Calu3 (cell line): ENCODE measurements at regions not wholly inside any gene's neighbourhood (a gene's known extent, or its start where the extent isn't known, plus 50 kb on each side); places are given as distances from the start of the nearest gene placed in this dataset.

Experiments
- BruUV-seq: library from RNA; stranded (reverse); fragments of 400-500 nt; replicated peaks from 2 replicates; lab custom pipeline; 2021; lab: Mats Ljungman, UMichigan
- CTCF ChIA-PET: fragments of 300-600 bp; sonication (Branson Sonifier 250); formaldehyde crosslinking; loops from one replicate; lab custom pipeline; 2022; ENCODE audit warnings: antibody characterized with exemption; lab: Charles Lee
- DNase-seq: peaks from one replicate; pipeline ENCODE4 v3.0.0; 2022
- H3K27ac Mint-ChIP-seq: one replicate; pipeline ENCODE4 v1.8.0; 2022; ENCODE audit warnings: mixed read lengths; ENCODE audit not compliant: unreplicated experiment
- H3K27me3 Mint-ChIP-seq: one replicate; pipeline ENCODE4 v1.8.0; 2022; ENCODE audit warnings: mixed read lengths; ENCODE audit not compliant: unreplicated experiment
- H3K36me3 Mint-ChIP-seq: one replicate; pipeline ENCODE4 v1.8.0; 2022; ENCODE audit warnings: mild to moderate bottlenecking, moderate library complexity, mixed read lengths; ENCODE audit not compliant: insufficient read depth, unreplicated experiment
- H3K4me1 Mint-ChIP-seq: one replicate; pipeline ENCODE4 v1.8.0; 2022; ENCODE audit warnings: mild to moderate bottlenecking, low read depth, mixed read lengths; ENCODE audit not compliant: unreplicated experiment
- H3K4me3 Mint-ChIP-seq: one replicate; pipeline ENCODE4 v1.8.0; 2022; ENCODE audit warnings: mild to moderate bottlenecking, low read depth, moderate library complexity, mixed read lengths; ENCODE audit not compliant: unreplicated experiment
- H3K9me3 Mint-ChIP-seq: one replicate; pipeline ENCODE4 v1.8.0; 2022; ENCODE audit warnings: low read depth, mixed read lengths; ENCODE audit not compliant: unreplicated experiment
- CTCF ChIP-seq: fragments of 200-600 bp; IDR thresholded peaks from one replicate; pipeline ENCODE4 v1.8.0; 2022; ENCODE audit warnings: antibody characterized with exemption; ENCODE audit not compliant: unreplicated experiment
- intact Hi-C: fragments of 100-400 bp; cut with micrococcal nuclease; formaldehyde crosslinking; loops from one replicate; pipeline ENCODE4 v1.10.0; 2022; ENCODE audit not compliant: unreplicated experiment

- TF ChIP-seq CTCF: no peak
- BruUV-seq: no TSS peak
- Mint-ChIP-seq H3K27ac (no peak overlapping the region), H3K27me3 (no peaks in the 10 kb centered on the region), H3K9me3 (peaks cover 11% of the 10 kb centered on the region), H3K36me3 (no peaks in the 10 kb centered on the region), H3K4me1 (no peaks in the 10 kb centered on the region), H3K4me3 (no peak overlapping the region)
- intact Hi-C loops: no loop called here
- no peak for DNase-seq
- CTCF ChIA-PET: no interaction called here
Measured at GRCh38 chr7:153590571-153590970, 461.6 kb upstream of the DPP6 start.

- no TSS peak for BruUV-seq
Measured at GRCh38 chr7:153607354-153607753, 444.8 kb upstream of the DPP6 start.

GRCh38 chr7:153616711-153617325 lies 435.4 kb upstream of the DPP6 start:
- Mint-ChIP-seq H3K4me3 (no peak overlapping the region), H3K36me3 (no peaks in the 10 kb centered on the region), H3K9me3 (peaks cover 9% of the 10 kb centered on the region), H3K27ac (no peak overlapping the region), H3K4me1 (no peaks in the 10 kb centered on the region), H3K27me3 (no peaks in the 10 kb centered on the region)
- no peak for DNase-seq
- intact Hi-C loops: no loop called here
- no TSS peak for BruUV-seq
- CTCF ChIA-PET: no interaction called here
- TF ChIP-seq CTCF: no peak

More at GRCh38 chr7:153607354-153607753, 444.8 kb upstream of the DPP6 start:
- no peak overlapping the region for H3K4me3 Mint-ChIP-seq
- no peaks in the 10 kb centered on the region for H3K4me1 Mint-ChIP-seq
- CTCF ChIA-PET: no interaction called here
- intact Hi-C loops: no loop called here
- no peak overlapping the region for H3K27ac Mint-ChIP-seq
- no peaks in the 10 kb centered on the region for H3K27me3 Mint-ChIP-seq
- H3K9me3 Mint-ChIP-seq: peaks cover 24% of the 10 kb centered on the region
- DNase-seq: no peak
- TF ChIP-seq CTCF: no peak
- no peaks in the 10 kb centered on the region for H3K36me3 Mint-ChIP-seq

- no peak for TF ChIP-seq CTCF
- H3K4me1 Mint-ChIP-seq: no peaks in the 10 kb centered on the region
- no peak overlapping the region for H3K4me3 Mint-ChIP-seq
- intact Hi-C loops: no loop called here
- H3K27me3 Mint-ChIP-seq: no peaks in the 10 kb centered on the region
- BruUV-seq: no TSS peak
- peaks cover 10% of the 10 kb centered on the region for H3K9me3 Mint-ChIP-seq
- no peak for DNase-seq
- CTCF ChIA-PET: no interaction called here
- no peaks in the 10 kb centered on the region for H3K36me3 Mint-ChIP-seq
- no peak overlapping the region for H3K27ac Mint-ChIP-seq
Measured at GRCh38 chr7:153627323-153627722, 424.9 kb upstream of the DPP6 start.
